SK-N-SH treated with all-trans-retinoic acid at 6 μM for 48 hours (cell line): ENCODE measurements at regions not wholly inside any gene's neighbourhood (a gene's known extent, or its start where the extent isn't known, plus 50 kb on each side); places are given as distances from the start of the nearest gene placed in this dataset.
"Not testable (repeated sequence)": the region's sequence is repeated elsewhere in the genome, so short reads cannot be mapped to it uniquely, and the experiment has no call there.

Experiments
- ATAC-seq: fragments of 200-7000 bp; cut with Tn5 transposase; 3 replicates; pipeline ENCODE4 v1.9.1; 2020; ENCODE audit warnings: mild to moderate bottlenecking, moderate library complexity
- BACH2 ChIP-seq: fragments of 250-450 bp; sonication (Bioruptor Pico); IDR thresholded peaks from 2 replicates; pipeline ENCODE4 v1.9.0; 2021; ENCODE audit warnings: mild to moderate bottlenecking, borderline replicate concordance
- CREB5 ChIP-seq: fragments of 250-450 bp; sonication (Bioruptor Pico); IDR thresholded peaks from 2 replicates; pipeline ENCODE4 v1.5.1; 2020; ENCODE audit warnings: low read depth, mild to moderate bottlenecking, moderate library complexity
- CSRNP3 ChIP-seq: fragments of 250-450 bp; sonication (Bioruptor Pico); IDR thresholded peaks from 2 replicates; pipeline ENCODE4 v1.5.1; 2021; ENCODE audit warnings: mild to moderate bottlenecking, moderate library complexity
- ESRRG ChIP-seq: fragments of 250-450 bp; sonication (Bioruptor Pico); IDR thresholded peaks from 2 replicates; pipeline ENCODE4 v1.6.1; 2021; ENCODE audit warnings: mild to moderate bottlenecking
- GLIS3 ChIP-seq: fragments of 250-450 bp; sonication (Bioruptor Pico); IDR thresholded peaks from 2 replicates; pipeline ENCODE4 v1.5.0; 2020; ENCODE audit warnings: mild to moderate bottlenecking, moderate library complexity
- ISL1 ChIP-seq: fragments of 250-450 bp; sonication (Bioruptor Pico); IDR thresholded peaks from 2 replicates; pipeline ENCODE4 v2.1.2; 2022; ENCODE audit warnings: mild to moderate bottlenecking, moderate library complexity
- OSR1 ChIP-seq: fragments of 250-450 bp; sonication (Bioruptor Pico); IDR thresholded peaks from 2 replicates; pipeline ENCODE4 v1.8.0; 2022; ENCODE audit warnings: moderate library complexity, mild to moderate bottlenecking, inconsistent platforms
- PATZ1 ChIP-seq: fragments of 250-450 bp; sonication (Bioruptor Pico); IDR thresholded peaks from 2 replicates; pipeline ENCODE4 v1.8.0; 2020; ENCODE audit warnings: mild to moderate bottlenecking, moderate library complexity, borderline replicate concordance
- POU6F1 ChIP-seq: fragments of 250-450 bp; sonication (Bioruptor Pico); IDR thresholded peaks from 2 replicates; pipeline ENCODE4 v1.8.0; 2021; ENCODE audit warnings: low read depth, mild to moderate bottlenecking, moderate library complexity, borderline replicate concordance
- PPARA ChIP-seq: fragments of 250-450 bp; sonication (Bioruptor Pico); IDR thresholded peaks from 2 replicates; pipeline ENCODE4 v1.5.0; 2020; ENCODE audit warnings: mild to moderate bottlenecking, borderline replicate concordance
- RARB ChIP-seq: fragments of 250-450 bp; sonication (Bioruptor Pico); IDR thresholded peaks from 2 replicates; pipeline ENCODE4 v1.8.0; 2021; ENCODE audit warnings: mild to moderate bottlenecking, moderate library complexity
- SNAI2 ChIP-seq: fragments of 250-450 bp; sonication (Bioruptor Pico); IDR thresholded peaks from 2 replicates; pipeline ENCODE4 v1.5.0; 2020; ENCODE audit warnings: mild to moderate bottlenecking, moderate library complexity
- TOX ChIP-seq: fragments of 250-450 bp; sonication (Bioruptor Pico); IDR thresholded peaks from 2 replicates; pipeline ENCODE4 v1.8.0; 2021; ENCODE audit warnings: mild to moderate bottlenecking, moderate library complexity, borderline replicate concordance
- TSHZ2 ChIP-seq: fragments of 250-450 bp; sonication (Bioruptor Pico); IDR thresholded peaks from 2 replicates; pipeline ENCODE4 v1.5.0; 2020; ENCODE audit warnings: mild to moderate bottlenecking, moderate library complexity
- ZC3H10 ChIP-seq: fragments of 250-450 bp; sonication (Bioruptor Pico); IDR thresholded peaks from 2 replicates; pipeline ENCODE4 v1.5.1; 2021; ENCODE audit warnings: mild to moderate bottlenecking, moderate library complexity
- ZFP3 ChIP-seq: fragments of 250-450 bp; sonication (Bioruptor Pico); IDR thresholded peaks from 2 replicates; pipeline ENCODE4 v1.5.0; 2020; ENCODE audit warnings: mild to moderate bottlenecking, moderate library complexity
- ZFP30 ChIP-seq: fragments of 450-650 bp; formaldehyde crosslinking; IDR thresholded peaks from 2 replicates; pipeline ENCODE4 v1.5.0; 2022; ENCODE audit warnings: mild to moderate bottlenecking, moderate library complexity
- ZNF565 ChIP-seq: fragments of 450-650 bp; formaldehyde crosslinking; conservative IDR thresholded peaks from 2 replicates; pipeline ENCODE4 v1.5.0; 2020; ENCODE audit warnings: low read depth, mild to moderate bottlenecking, moderate library complexity
- ZNF70 ChIP-seq: fragments of 450-650 bp; formaldehyde crosslinking; IDR thresholded peaks from 2 replicates; pipeline ENCODE4 v1.5.0; 2020; ENCODE audit warnings: mild to moderate bottlenecking, moderate library complexity
- ZNF8 ChIP-seq: fragments of 450-650 bp; formaldehyde crosslinking; IDR thresholded peaks from 2 replicates; pipeline ENCODE4 v1.5.0; 2020; ENCODE audit warnings: mild to moderate bottlenecking, moderate library complexity

GRCh38 chr4:87916626-87917025 lies 58.9 kb upstream of the SPP1 start:
- ATAC-seq = no peak
- no peak for TF ChIP-seq CREB5
- TF ChIP-seq ZFP30 (CRISPR knock-in tag) = no peak
- no peak for TF ChIP-seq ISL1
- TF ChIP-seq ZNF565 = no peak
- no peak for TF ChIP-seq PPARA (CRISPR knock-in tag)
- TF ChIP-seq ZC3H10 (CRISPR knock-in tag) = no peak

GRCh38 chr4:87917911-87918310 lies 57.6 kb upstream of the SPP1 start:
- not testable (repeated sequence) for ATAC-seq

GRCh38 chr4:87918314-87919058 lies 57.0 kb upstream of the SPP1 start:
- TF ChIP-seq BACH2 (CRISPR knock-in tag) (no peak), CSRNP3 (no peak), ZNF8 (CRISPR knock-in tag) (no peak), TSHZ2 (no peak), ZFP30 (CRISPR knock-in tag) (no peak), ZC3H10 (CRISPR knock-in tag) (no peak)
- no peak for ATAC-seq

GRCh38 chr4:87919304-87919703 lies 56.2 kb upstream of the SPP1 start:
- ATAC-seq = not testable (repeated sequence)

- TF ChIP-seq ESRRG (CRISPR knock-in tag) = no peak
- TF ChIP-seq ZNF70 (CRISPR knock-in tag) = no peak
- TF ChIP-seq ZC3H10 (CRISPR knock-in tag) = no peak
- TF ChIP-seq CREB5 = no peak
- TF ChIP-seq ZFP30 (CRISPR knock-in tag) = no peak
- no peak for TF ChIP-seq SNAI2 (CRISPR knock-in tag)
- no peak for TF ChIP-seq PATZ1
- TF ChIP-seq TOX (CRISPR knock-in tag) = no peak
- TF ChIP-seq POU6F1 = no peak
- no peak for TF ChIP-seq GLIS3 (CRISPR knock-in tag)
- TF ChIP-seq TSHZ2 = no peak
- no peak for TF ChIP-seq OSR1 (CRISPR knock-in tag)
- no peak for TF ChIP-seq ISL1
- no peak for TF ChIP-seq ZFP3
- TF ChIP-seq ZNF8 (CRISPR knock-in tag) = no peak
- no peak for TF ChIP-seq RARB (CRISPR knock-in tag)
- TF ChIP-seq, all 23 proteins: peak for 0
- no peak for ATAC-seq
Measured at GRCh38 chr4:87919941-87920340, 55.6 kb upstream of the SPP1 start.
